PC-3 (cell line): ENCODE measurements at regions not wholly inside any gene's neighbourhood (a gene's known extent, or its start where the extent isn't known, plus 50 kb on each side); places are given as distances from the start of the nearest gene placed in this dataset.

Experiments used
- ATAC-seq: fragments of 200-7000 bp; cut with Tn5 transposase; 2 replicates; pipeline ENCODE4 v1.9.1; 2020; ENCODE audit warnings: mild to moderate bottlenecking, moderate library complexity
- BruUV-seq: library from RNA; stranded (reverse); fragments of 400-500 nt; replicated peaks from 2 replicates; lab custom pipeline; 2021; lab: Mats Ljungman, UMichigan
- CTCF ChIA-PET: fragments of 300-600 bp; sonication (Branson Sonifier 250); formaldehyde crosslinking; loops from one replicate; lab custom pipeline; 2022; ENCODE audit warnings: antibody characterized with exemption; lab: Charles Lee
- POLR2A ChIA-PET: fragments of 300-600 bp; sonication (Branson Sonifier 250); formaldehyde crosslinking; loops from one replicate; lab custom pipeline; 2022; ENCODE audit warnings: antibody characterized with exemption; ENCODE audit not compliant: unreplicated experiment; lab: Charles Lee
- DNase-seq: peaks from one replicate; pipeline ENCODE4 v3.0.0-alpha.2; 2015
- H2AFZ ChIP-seq: fragments of 300-600 bp; sonication (generic); 2 replicates; pipeline ENCODE4 v1.6.0; 2016; ENCODE audit warnings: antibody characterized with exemption, low read length
- H3F3A ChIP-seq: fragments of 300-600 bp; sonication (generic); one replicate; pipeline ENCODE4 v1.6.0; 2017; ENCODE audit warnings: antibody characterized with exemption, low read length, control low read depth, mild to moderate bottlenecking; ENCODE audit not compliant: unreplicated experiment
- H3K27ac ChIP-seq: fragments of 300-600 bp; sonication (generic); 2 replicates; pipeline ENCODE4 v1.5.1; 2016; ENCODE audit warnings: mild to moderate bottlenecking, low read length
- H3K27me3 ChIP-seq: fragments of 300-600 bp; sonication (generic); 2 replicates; pipeline ENCODE4 v1.6.1; 2016; ENCODE audit warnings: low read length, mixed read lengths
- H3K36me3 ChIP-seq: fragments of 300-600 bp; sonication (generic); 2 replicates; pipeline ENCODE4 v1.6.1; 2016; ENCODE audit warnings: low read depth, mixed run types, low read length, mixed read lengths
- H3K4me1 ChIP-seq: fragments of 300-600 bp; sonication (generic); 2 replicates; pipeline ENCODE4 v1.5.1; 2016; ENCODE audit warnings: low read length; ENCODE audit not compliant: insufficient read depth
- H3K4me2 ChIP-seq: fragments of 300-600 bp; sonication (generic); 2 replicates; pipeline ENCODE4 v1.6.0; 2016; ENCODE audit warnings: low read length
- H3K4me3 ChIP-seq: fragments of 300-600 bp; sonication (generic); 2 replicates; pipeline ENCODE4 v1.5.1; 2016; ENCODE audit warnings: mild to moderate bottlenecking, low read length, mixed read lengths
- H3K79me2 ChIP-seq: fragments of 300-600 bp; sonication (generic); 2 replicates; pipeline ENCODE4 v1.6.1; 2017; ENCODE audit warnings: low read length, mixed read lengths
- H3K9ac ChIP-seq: fragments of 300-600 bp; sonication (generic); 2 replicates; pipeline ENCODE4 v1.6.0; 2016; ENCODE audit warnings: mild to moderate bottlenecking, low read length
- H3K9me2 ChIP-seq: fragments of 300-600 bp; sonication (generic); replicated peaks from 2 replicates; pipeline ENCODE4 v1.6.1; 2016; ENCODE audit warnings: mixed run types, low read length, mixed read lengths
- H3K9me3 ChIP-seq: fragments of 300-600 bp; sonication (generic); 2 replicates; pipeline ENCODE4 v1.6.1; 2016; ENCODE audit warnings: low read length, mixed read lengths
- H4K20me1 ChIP-seq: fragments of 300-600 bp; sonication (generic); 2 replicates; pipeline ENCODE4 v1.6.1; 2016; ENCODE audit warnings: low read length, mixed read lengths
- EZH2 ChIP-seq: fragments of 300-600 bp; sonication (generic); IDR thresholded peaks from one replicate; pipeline ENCODE4 v1.6.1; 2017; ENCODE audit warnings: antibody characterized with exemption, mild to moderate bottlenecking, low read length; ENCODE audit not compliant: unreplicated experiment
- EZH2phosphoT487 ChIP-seq: fragments of 300-600 bp; sonication (generic); IDR thresholded peaks from 2 replicates; pipeline ENCODE4 v1.6.1; 2018; ENCODE audit warnings: mild to moderate bottlenecking, antibody characterized with exemption, low read length, borderline replicate concordance
- intact Hi-C: fragments of 100-400 bp; cut with micrococcal nuclease; formaldehyde crosslinking; loops from 2 replicates; pipeline ENCODE4 v1.9.0; 2023
- TF ChIP-seq, protein P1 (sequence below): fragments of 300-600 bp; sonication (generic); conservative IDR thresholded peaks from 2 replicates; pipeline ENCODE4 v1.5.1; 2017; ENCODE audit warnings: antibody characterized with exemption, low read depth, mild to moderate bottlenecking, low read length

DNA sequence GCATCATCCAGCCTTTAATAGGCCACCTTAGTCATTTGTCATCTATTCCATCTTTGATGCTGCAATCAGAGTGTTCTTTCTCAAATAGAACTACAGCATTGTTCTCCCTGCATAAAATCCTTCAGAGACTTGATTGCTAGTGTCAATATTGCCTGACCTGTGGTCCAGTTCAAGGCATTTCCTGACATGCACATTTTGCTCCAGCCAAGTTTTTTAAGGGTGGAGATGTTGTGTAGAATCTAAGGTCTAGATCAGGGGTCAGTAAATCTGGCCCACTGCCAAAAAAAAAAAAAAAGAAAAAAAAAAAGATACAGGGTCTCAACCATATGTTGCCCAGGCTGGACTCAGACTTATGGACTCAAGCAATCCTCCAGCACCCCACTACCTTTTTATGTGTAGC is 354.4 kb downstream of the FRK start:
- BruUV-seq: no TSS peak
- ChIA-PET POLR2A (no interaction called here), CTCF (no interaction called here)
- Histone ChIP-seq H2AFZ (no peak overlapping the region), H3K9ac (no peak overlapping the region), H3K9me3 (no peaks in the 10 kb centered on the region), H3K27me3 (no peaks in the 10 kb centered on the region), H3K4me1 (no peaks in the 10 kb centered on the region), H3K27ac (no peak overlapping the region), H3K36me3 (no peaks in the 10 kb centered on the region), H3K9me2 (no peaks in the 10 kb centered on the region), H3F3A (no peaks in the 10 kb centered on the region), H3K4me3 (no peak overlapping the region), H3K79me2 (no peaks in the 10 kb centered on the region), H4K20me1 (no peaks in the 10 kb centered on the region), H3K4me2 (no peak overlapping the region)
- no peak for DNase-seq
- intact Hi-C loops: no loop called here
- ATAC-seq: no peak
- no peak for TF ChIP-seq EZH2

DNA sequence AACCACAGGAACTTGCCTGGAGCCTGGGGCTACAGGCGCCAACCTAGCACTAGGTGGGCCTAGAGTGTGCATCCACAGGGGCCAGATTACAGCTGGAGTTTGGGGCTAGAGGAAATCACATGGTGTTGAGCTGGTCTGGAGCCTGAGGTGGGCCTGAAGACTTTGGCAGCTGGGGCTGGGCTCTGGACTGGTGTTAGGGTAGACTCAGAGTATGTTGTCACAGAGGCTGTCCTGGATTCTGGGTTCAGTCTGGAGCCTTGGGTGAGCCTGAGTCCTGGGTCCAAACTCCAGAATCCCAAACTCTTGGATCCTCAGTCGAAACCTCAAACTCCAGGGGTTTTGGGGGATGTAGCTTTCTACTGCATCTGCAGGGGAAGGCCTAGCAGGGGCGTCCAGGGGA is 356.7 kb downstream of the FRK start:
- Histone ChIP-seq H2AFZ (no peak overlapping the region), H3F3A (no peaks in the 10 kb centered on the region), H3K27me3 (no peaks in the 10 kb centered on the region), H3K4me2 (no peak overlapping the region), H3K79me2 (no peaks in the 10 kb centered on the region), H3K9me3 (no peaks in the 10 kb centered on the region), H3K4me1 (no peaks in the 10 kb centered on the region), H3K36me3 (no peaks in the 10 kb centered on the region), H3K9ac (no peak overlapping the region), H3K27ac (no peak overlapping the region), H3K4me3 (no peak overlapping the region), H3K9me2 (no peaks in the 10 kb centered on the region), H4K20me1 (no peaks in the 10 kb centered on the region)
- ChIA-PET CTCF (no interaction called here), POLR2A (no interaction called here)
- TF ChIP-seq, protein P1, sequence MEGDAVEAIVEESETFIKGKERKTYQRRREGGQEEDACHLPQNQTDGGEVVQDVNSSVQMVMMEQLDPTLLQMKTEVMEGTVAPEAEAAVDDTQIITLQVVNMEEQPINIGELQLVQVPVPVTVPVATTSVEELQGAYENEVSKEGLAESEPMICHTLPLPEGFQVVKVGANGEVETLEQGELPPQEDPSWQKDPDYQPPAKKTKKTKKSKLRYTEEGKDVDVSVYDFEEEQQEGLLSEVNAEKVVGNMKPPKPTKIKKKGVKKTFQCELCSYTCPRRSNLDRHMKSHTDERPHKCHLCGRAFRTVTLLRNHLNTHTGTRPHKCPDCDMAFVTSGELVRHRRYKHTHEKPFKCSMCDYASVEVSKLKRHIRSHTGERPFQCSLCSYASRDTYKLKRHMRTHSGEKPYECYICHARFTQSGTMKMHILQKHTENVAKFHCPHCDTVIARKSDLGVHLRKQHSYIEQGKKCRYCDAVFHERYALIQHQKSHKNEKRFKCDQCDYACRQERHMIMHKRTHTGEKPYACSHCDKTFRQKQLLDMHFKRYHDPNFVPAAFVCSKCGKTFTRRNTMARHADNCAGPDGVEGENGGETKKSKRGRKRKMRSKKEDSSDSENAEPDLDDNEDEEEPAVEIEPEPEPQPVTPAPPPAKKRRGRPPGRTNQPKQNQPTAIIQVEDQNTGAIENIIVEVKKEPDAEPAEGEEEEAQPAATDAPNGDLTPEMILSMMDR: no peak
- TF ChIP-seq EZH2phosphoT487 (no peak), EZH2 (no peak)
- intact Hi-C loops: no loop called here
- DNase-seq (no peak), ATAC-seq (no peak)
- BruUV-seq: no TSS peak

DNA sequence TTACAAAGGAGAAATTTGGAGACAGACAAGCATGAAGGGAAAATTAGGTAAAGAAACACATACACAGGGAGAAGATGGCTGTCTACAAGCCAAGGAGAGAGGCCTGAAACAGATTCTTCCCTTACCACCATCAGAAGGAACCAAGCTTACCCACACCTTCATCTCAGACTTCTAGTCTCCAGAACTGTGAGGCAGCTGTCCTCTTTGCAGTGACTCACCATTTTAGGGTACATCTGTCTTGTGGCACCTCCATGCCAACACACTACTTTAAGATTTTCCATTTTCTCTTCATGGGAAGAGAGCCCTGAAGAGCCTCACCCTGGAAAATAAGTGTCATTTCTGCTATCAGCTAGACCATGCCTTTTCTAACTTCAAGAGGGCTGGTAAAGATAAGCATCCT is 369.3 kb downstream of the FRK start:
- H3K79me2 ChIP-seq: no peaks in the 10 kb centered on the region
- no peak for ATAC-seq
- no peak overlapping the region for H3K9ac ChIP-seq
- no peaks in the 10 kb centered on the region for H3K36me3 ChIP-seq
- no peaks in the 10 kb centered on the region for H3K4me1 ChIP-seq
- no peaks in the 10 kb centered on the region for H3F3A ChIP-seq
- H3K27ac ChIP-seq: no peak overlapping the region
- TF ChIP-seq, protein P1: no peak
- TF ChIP-seq EZH2phosphoT487 (no peak), EZH2 (no peak)
- ChIA-PET CTCF (no interaction called here), POLR2A (no interaction called here)
- no peaks in the 10 kb centered on the region for H3K9me2 ChIP-seq
- H3K9me3 ChIP-seq: no peaks in the 10 kb centered on the region
- no peak overlapping the region for H3K4me3 ChIP-seq
- no peak for DNase-seq
- no peaks in the 10 kb centered on the region for H4K20me1 ChIP-seq
- peaks cover 22% of the 10 kb centered on the region; the same call in 1 of the 2 replicates for H3K27me3 ChIP-seq
- H3K4me2 ChIP-seq: no peak overlapping the region
- no peak overlapping the region for H2AFZ ChIP-seq
- BruUV-seq: no TSS peak
- intact Hi-C loops: no loop called here
